SK-N-SH treated with all-trans-retinoic acid at 6 μM for 48 hours (cell line): ENCODE measurements at regions not wholly inside any gene's neighbourhood (a gene's known extent, or its start where the extent isn't known, plus 50 kb on each side); places are given as distances from the start of the nearest gene placed in this dataset.

ENCODE experiments used
- ESRRG ChIP-seq: fragments of 250-450 bp; sonication (Bioruptor Pico); IDR thresholded peaks from 2 replicates; pipeline ENCODE4 v1.6.1; 2021; ENCODE audit warnings: mild to moderate bottlenecking
- ZFP30 ChIP-seq: fragments of 450-650 bp; formaldehyde crosslinking; IDR thresholded peaks from 2 replicates; pipeline ENCODE4 v1.5.0; 2022; ENCODE audit warnings: mild to moderate bottlenecking, moderate library complexity
- TF ChIP-seq, protein P1 (sequence below): fragments of 250-450 bp; sonication (Bioruptor Pico); IDR thresholded peaks from 2 replicates; pipeline ENCODE4 v1.8.0; 2020; ENCODE audit warnings: mild to moderate bottlenecking, moderate library complexity, borderline replicate concordance

- no peak for TF ChIP-seq ESRRG (CRISPR knock-in tag)
- no peak for TF ChIP-seq ZFP30
- TF ChIP-seq, protein P1, sequence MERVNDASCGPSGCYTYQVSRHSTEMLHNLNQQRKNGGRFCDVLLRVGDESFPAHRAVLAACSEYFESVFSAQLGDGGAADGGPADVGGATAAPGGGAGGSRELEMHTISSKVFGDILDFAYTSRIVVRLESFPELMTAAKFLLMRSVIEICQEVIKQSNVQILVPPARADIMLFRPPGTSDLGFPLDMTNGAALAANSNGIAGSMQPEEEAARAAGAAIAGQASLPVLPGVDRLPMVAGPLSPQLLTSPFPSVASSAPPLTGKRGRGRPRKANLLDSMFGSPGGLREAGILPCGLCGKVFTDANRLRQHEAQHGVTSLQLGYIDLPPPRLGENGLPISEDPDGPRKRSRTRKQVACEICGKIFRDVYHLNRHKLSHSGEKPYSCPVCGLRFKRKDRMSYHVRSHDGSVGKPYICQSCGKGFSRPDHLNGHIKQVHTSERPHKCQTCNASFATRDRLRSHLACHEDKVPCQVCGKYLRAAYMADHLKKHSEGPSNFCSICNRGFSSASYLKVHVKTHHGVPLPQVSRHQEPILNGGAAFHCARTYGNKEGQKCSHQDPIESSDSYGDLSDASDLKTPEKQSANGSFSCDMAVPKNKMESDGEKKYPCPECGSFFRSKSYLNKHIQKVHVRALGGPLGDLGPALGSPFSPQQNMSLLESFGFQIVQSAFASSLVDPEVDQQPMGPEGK (CRISPR knock-in tag): no peak
Observed at GRCh38 chr12:88921434-88921833, 341.2 kb upstream of the KITLG start.
